Fibroblast of lung (primary cell): ENCODE measurements at regions not wholly inside any gene's neighbourhood (a gene's known extent, or its start where the extent isn't known, plus 50 kb on each side); places are given as distances from the start of the nearest gene placed in this dataset.
"Not testable (repeated sequence)": the region's sequence is repeated elsewhere in the genome, so short reads cannot be mapped to it uniquely, and the experiment has no call there.

Experiments used
- EZH2 ChIP-seq: IDR thresholded peaks from 2 replicates; pipeline ENCODE4 v1.5.1; 2012; ENCODE audit warnings: low read length, control low read depth, mild to moderate bottlenecking; ENCODE audit errors: missing control alignments
- TF ChIP-seq, protein P1 (sequence below), 2 donors: IDR thresholded peaks in 1 of 2; conservative IDR thresholded peaks in 1 of 2; 1 replicate in 1 of 2; 2 replicates in 1 of 2; pipeline ENCODE4 v1.5.1; 2011 to 2012; ENCODE audit warnings: low read length in 2 of 2, control low read depth in 1 of 2, inconsistent platforms in 1 of 2, low read depth in 1 of 2, mild to moderate bottlenecking in 1 of 2

DNA sequence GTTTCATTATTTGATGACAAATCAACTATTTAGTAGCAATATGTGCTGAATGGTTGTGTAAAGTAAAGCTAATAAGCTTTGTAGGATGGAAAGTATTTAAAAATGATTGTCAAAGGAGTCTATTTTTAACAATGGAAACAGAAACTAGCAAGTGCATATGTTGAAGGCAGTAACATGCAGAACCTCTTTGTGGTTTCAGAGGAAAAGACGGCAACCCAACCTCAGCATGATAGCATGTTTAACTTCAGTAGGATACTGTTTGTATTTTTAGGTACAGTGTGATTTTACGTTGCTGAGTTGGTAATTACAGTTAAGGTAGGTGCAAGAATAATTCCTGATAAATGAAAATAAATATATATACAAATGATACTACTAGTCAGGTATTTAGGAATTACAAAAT lies 545.4 kb downstream of the CDY1 start:
- TF ChIP-seq, protein P1, sequence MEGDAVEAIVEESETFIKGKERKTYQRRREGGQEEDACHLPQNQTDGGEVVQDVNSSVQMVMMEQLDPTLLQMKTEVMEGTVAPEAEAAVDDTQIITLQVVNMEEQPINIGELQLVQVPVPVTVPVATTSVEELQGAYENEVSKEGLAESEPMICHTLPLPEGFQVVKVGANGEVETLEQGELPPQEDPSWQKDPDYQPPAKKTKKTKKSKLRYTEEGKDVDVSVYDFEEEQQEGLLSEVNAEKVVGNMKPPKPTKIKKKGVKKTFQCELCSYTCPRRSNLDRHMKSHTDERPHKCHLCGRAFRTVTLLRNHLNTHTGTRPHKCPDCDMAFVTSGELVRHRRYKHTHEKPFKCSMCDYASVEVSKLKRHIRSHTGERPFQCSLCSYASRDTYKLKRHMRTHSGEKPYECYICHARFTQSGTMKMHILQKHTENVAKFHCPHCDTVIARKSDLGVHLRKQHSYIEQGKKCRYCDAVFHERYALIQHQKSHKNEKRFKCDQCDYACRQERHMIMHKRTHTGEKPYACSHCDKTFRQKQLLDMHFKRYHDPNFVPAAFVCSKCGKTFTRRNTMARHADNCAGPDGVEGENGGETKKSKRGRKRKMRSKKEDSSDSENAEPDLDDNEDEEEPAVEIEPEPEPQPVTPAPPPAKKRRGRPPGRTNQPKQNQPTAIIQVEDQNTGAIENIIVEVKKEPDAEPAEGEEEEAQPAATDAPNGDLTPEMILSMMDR (conservative IDR thresholded peaks at IDR 0.05 in 1 of 2, IDR thresholded peaks at IDR 0.05 in 1 of 2; ENCODE audit: low read depth in 1 of 2, low read length in 2 of 2), result not testable (repeated sequence)
- not testable (repeated sequence) for TF ChIP-seq EZH2
